ENCODE measurements at regions not wholly inside any gene's neighbourhood (a gene's known extent, or its start where the extent isn't known, plus 50 kb on each side); places are given as distances from the start of the nearest gene placed in this dataset.

DNA sequence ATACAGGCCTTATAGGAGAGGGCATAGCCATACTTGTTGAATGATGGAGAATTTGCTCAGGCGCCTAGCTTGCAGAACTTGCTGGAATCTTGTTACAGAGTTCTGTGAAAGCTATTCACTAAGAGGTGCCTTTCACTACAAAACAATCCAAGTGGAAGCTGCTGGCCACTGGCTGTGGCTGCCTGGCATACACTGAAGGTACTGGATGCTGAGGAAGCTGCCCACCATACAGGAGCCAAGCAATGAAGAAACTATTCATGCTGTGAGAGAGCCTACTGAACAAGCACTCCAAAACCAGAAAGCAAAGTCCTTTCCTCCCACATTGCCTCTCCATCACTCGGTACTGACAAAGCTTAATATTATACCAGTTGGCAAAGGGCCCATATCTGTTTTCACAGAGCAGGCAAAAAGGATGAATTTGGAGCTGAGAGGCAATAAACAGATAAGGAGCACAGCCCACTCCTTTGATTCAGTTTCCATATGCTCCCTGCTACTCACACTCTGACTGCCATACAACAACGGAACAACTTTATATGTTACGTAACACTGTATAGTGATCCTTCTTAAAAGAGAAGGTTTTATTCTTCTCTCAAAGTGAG lies 192.6 kb upstream of the ALCAM start:
- no peak for DNase-seq

GRCh38 chr3:105177576-105177975 lies 189.1 kb upstream of the ALCAM start:
- DNase-seq, result no peak

GRCh38 chr3:105187344-105187743 lies 179.4 kb upstream of the ALCAM start:
- DNase-seq, result no peak

DNA sequence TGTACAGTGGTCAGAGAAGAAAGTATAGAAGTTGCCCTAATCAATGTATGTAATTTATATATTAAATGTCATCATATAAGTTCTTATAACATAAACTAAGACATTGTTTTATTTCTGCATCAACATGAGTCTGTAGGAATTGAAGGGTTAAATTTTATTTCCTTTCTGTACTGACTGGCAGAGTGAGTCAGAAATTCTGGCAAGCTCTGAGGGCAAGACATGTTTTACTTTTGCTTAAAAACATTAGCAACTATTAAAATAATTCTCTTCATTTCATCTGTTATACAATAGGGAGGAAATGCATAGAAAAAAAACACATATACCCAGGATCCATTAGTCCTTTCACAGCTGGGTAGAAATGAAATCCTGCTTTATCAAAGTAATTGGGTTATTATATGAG lies 171.4 kb upstream of the ALCAM start:
- DNase-seq, result no peak

DNA sequence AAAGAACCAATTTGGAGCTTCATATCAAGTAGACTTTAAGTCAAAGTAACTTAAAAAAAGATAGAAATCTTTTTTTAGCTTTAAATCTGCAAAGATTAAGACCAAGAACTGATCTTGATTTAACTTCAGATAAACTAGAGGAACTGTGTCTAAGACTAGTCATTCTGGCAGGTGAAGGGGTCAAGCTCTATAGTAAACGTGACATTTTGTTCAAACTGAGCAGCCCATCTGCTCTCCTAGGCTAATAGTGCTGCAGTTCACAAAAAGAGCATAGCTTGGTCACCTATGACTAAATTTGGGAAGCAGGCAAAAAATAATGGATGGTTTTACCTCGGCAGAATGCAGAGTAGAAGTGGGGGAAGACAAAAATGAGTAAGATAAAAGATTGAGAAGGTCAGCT lies 168.8 kb upstream of the ALCAM start:
- no peak for DNase-seq

GRCh38 chr3:105199217-105199616 lies 167.5 kb upstream of the ALCAM start:
- DNase-seq, result no peak

- no peak for DNase-seq
These were observed 156.6 kb upstream of the ALCAM start for GRCh38 chr3:105210141-105210540.

DNA sequence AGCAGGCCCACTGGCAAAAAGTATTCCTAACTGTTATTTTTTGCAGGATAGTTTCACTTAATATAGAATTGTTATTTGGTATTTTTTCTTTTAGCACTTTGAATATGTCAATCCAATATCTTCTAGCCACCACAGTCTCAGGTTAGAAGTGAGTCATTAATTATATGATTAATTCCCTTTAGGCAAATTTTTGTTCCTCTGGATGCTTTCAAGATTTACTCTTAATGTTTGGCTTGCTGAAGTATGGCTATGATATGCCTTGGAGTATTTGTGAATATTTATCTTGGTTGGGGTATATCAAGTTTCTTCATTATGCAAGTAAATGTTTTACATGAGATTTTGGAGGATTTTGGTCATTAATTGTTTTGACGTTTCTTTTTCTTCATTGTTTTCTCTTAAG lies 152.1 kb upstream of the ALCAM start:
- no peak for DNase-seq

DNA sequence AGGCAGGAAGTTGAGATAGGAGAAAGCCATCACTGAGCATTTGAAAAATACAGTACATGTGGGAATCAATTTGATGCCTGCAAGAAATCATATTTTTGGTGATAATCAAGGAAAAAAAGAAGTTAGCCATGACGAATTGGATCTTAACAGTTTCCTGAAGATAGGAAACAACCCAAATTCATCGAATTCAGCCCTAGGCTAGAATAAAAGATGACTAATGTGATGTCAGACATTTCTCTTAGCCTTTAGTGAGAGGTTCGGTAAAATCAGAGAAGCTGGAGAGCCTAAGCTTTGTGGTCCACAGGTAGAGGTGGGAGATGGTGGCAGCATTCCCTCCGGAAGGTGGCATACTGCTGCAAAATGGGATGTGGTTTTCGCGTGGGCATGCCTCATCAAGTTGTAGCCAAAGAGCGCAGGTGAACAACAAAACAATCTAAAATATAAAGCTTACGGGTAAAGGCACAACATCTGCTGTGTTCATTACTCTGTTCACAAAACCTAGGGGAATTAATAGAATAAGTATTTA lies 144.1 kb upstream of the ALCAM start:
- DNase-seq, result no peak

DNA sequence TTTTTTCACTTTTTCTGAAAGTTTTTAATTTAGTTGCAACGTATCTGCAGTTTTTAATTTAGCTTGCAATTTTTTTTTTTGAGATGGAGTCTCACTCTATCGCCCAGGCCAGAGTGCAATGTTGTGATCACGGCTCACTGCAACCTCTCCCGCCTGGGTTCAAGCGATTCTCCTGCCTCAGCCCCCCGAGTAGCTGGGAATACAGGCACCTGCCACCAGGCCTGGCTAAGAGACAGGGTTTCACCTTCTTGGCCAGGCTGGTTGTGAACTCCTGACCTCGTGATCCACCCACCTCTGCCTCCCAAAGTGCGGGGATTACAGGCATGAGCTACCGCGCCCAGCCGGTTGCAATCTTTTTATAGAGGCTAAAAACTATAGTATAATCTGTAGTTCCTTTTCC lies 142.9 kb upstream of the ALCAM start:
- no peak for DNase-seq

DNA sequence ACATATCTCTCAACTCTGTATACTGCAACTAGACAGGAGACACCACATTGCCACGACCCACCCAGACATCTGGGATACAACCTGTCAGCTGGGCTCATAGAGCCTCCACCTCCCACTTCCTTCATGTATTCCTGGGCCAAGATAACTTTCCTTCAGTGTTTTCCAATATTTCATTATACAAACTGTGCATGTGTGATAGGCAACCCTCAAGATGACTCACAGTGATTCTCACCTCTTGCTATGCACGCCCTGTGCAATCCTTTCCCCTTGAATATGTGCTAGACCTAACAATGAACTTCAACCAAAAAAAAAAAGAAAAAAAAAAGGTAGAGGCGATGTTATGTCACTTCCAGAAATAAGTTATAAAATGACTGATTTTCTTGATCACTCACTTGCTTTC lies 138.0 kb upstream of the ALCAM start:
- DNase-seq, result no peak

DNA sequence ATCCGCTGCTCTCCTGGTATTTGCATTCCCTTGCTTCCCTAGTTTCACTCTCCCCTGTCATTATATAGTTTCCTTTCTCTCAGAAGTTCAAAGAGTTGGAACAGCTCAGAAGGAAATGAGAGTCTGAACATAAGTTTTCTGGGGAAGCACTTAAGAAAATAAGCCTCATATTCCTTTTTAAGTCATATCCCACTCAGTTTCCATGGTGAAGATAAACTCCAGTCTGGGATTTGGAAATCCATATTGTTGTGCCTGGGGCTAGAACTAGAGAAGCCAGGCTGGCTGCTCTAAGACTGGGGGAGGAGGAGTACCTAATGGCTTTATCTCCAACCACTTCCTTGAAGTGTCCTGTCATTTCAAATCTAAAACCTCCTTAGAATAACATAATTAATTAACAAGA lies 134.2 kb upstream of the ALCAM start:
- DNase-seq, result no peak

DNA sequence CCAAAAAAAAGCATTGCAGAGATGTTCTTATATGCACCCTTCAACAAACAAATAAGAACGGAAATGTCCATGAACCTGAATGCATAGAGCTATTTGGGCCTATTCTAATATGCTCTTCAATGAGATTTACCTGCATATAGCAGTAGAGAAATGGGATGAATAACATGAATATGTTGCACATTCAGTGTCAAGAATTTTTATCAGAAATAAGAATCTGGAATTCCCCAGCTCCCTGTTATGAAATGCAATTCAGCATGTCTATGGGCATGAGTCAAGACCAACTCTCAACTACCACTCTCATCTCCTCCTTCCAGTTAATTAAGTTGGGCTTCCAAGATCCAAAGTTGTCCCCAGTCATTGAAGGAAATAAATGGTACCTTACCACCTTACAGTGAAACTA lies 133.7 kb upstream of the ALCAM start:
- DNase-seq, result no peak

DNA sequence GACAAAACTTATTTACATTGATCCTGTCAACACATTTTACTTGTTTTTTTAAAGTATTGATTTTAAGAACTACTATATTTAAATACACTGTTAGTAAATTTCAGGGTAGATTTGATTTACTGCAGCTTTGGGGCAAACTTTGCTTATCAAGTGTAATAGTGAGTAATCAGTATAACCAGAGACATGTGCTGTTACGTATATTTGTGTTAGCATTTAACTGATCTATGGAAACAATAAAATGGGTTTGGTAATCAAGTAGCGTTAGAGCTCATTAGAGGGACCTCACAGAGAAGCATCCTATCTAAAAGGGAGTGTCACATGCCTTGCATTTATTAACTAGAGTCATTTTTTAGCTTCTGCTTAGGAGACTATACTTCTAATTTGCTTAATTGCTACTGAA lies 131.5 kb upstream of the ALCAM start:
- DNase-seq, result no peak

DNA sequence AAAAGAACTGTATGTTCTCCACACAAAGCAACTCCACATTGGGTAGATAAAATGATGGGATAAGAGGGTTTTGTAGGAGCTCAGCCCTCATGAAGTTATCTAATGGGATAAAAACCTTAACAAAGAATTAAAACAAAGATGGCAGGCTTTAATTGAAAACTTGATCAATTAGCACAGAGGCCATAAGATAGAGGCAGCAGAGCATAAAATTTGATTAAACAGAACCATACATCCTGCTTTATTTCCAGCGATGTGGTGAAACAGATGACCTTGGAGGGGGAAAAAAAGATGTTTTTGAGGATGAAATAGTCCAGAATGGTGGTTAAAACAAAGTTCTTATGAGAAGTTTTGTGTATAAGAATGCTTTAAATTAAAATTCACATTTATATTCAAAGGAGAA lies 130.9 kb upstream of the ALCAM start:
- no peak for DNase-seq

GRCh38 chr3:105238367-105238766 lies 128.3 kb upstream of the ALCAM start:
- no peak for DNase-seq

- DNase-seq, result no peak
These were observed 123.6 kb upstream of the ALCAM start for GRCh38 chr3:105243076-105243475.

- no peak for DNase-seq
These were observed 120.2 kb upstream of the ALCAM start for GRCh38 chr3:105246536-105246935.

GRCh38 chr3:105253225-105253624 lies 113.5 kb upstream of the ALCAM start:
- no peak for DNase-seq

DNA sequence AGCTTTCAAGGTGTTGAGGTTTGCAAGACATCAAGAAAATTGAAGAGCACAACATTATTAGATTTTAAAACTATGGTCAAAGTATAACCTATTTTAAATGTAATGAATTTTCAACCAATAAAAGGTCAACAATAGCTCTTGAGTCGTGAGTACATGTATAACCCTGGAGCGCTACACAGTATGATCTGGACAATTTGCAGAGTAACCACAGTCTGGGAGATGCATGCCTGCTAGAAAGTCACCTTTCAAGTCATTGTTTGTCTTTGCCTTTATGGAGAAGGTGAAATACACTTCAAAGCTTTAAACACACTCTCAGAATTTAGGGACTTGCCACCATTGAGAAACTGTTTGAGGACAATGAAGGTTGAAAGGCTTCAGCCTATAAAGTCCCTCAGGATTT lies 112.6 kb upstream of the ALCAM start:
- DNase-seq, result no peak

- no peak for DNase-seq
These were observed 111.4 kb upstream of the ALCAM start for GRCh38 chr3:105255350-105255749.

- DNase-seq, result no peak
These were observed 107.2 kb upstream of the ALCAM start for GRCh38 chr3:105259496-105259895.

DNA sequence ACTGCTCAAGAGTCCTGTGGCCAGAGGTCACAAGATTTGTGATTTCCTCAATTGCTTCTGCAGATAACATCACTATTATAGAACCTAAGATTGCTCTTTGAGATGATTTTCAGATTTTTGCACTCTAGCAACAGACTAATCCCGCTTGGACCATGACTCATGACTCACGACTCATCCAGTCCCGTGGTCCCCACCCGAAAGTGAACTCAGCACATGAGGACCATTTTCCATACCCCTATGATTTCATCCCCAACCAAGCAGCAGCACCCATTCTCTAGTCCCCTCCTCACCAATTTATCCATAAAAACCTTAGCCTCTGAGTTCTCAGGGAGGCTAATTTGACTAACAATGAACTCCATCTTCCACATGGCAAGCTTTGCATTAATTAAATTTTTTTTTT lies 106.3 kb upstream of the ALCAM start:
- DNase-seq, result no peak

- no peak for DNase-seq
These were observed 92.2 kb upstream of the ALCAM start for GRCh38 chr3:105274536-105274935.

GRCh38 chr3:105274958-105275357 lies 91.8 kb upstream of the ALCAM start:
- DNase-seq, result no peak

DNA sequence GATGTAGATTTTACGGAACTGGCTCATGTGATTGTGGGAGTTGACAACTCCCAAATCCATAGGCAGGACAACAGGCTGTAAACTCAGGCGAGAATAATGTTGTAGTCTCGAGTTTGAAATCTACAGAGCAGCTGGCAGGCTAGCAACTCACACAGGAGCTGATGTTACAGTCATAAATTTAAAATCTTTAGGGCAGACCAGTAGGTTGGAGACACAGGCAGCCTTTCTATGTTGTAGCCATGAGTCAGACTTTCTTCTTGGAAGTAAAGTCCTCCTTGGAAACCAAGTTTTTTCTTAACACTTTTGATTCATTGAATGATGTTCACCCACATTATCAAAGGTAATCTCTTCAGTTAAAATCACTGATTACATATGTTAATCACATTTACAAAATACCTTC lies 89.1 kb upstream of the ALCAM start:
- DNase-seq, result no peak

Measured in GOT3 (cell line).